Ovary (tissue), 7 donors: ENCODE measurements at regions not wholly inside any gene's neighbourhood (a gene's known extent, or its start where the extent isn't known, plus 50 kb on each side); places are given as distances from the start of the nearest gene placed in this dataset.

Experiments used
- DNase-seq, 5 donors: peaks; one replicate each; pipeline ENCODE4 v3.0.0-alpha.2; 2019 to 2020
- H3K27ac ChIP-seq, 2 donors: fragments of 200-600 bp; one replicate each; pipeline versions ENCODE4 v1.5.1 to v1.8.0; 2019 to 2022
- H3K27me3 ChIP-seq: fragments of 200-600 bp; one replicate; pipeline ENCODE4 v1.8.0; 2022
- H3K36me3 ChIP-seq: fragments of 200-600 bp; sonication (generic); one replicate; pipeline ENCODE4 v1.5.1; 2019
- H3K4me1 ChIP-seq: one replicate; pipeline ENCODE4 v1.8.1; 2013; ENCODE audit warnings: mild to moderate bottlenecking, moderate library complexity; ENCODE audit not compliant: insufficient read depth
- H3K4me3 ChIP-seq: fragments of 200-600 bp; sonication (generic); one replicate; pipeline ENCODE4 v1.5.1; 2017
- H3K9me3 ChIP-seq, 2 donors: fragments of 200-600 bp in 1 of 2; sonication (generic) in 1 of 2; one replicate each; pipeline versions ENCODE4 v1.5.1 to v1.8.1; 2013 to 2019; ENCODE audit warnings: mild to moderate bottlenecking in 1 of 2, moderate library complexity in 1 of 2
- CTCF ChIP-seq, 3 donors: fragments of 450-650 bp in 2 of 3; fragments of 200-600 bp in 1 of 3; IDR thresholded peaks; one replicate each; pipeline versions ENCODE4 v1.5.1 to v1.8.0; 2016 to 2022; ENCODE audit warnings: antibody characterized with exemption in 3 of 3, mild to moderate bottlenecking in 1 of 3
- EP300 ChIP-seq: sonication (generic); formaldehyde crosslinking; IDR thresholded peaks from one replicate; pipeline ENCODE4 v1.6.1; 2017; ENCODE audit warnings: antibody characterized with exemption
- POLR2A ChIP-seq: fragments of 450-650 bp; IDR thresholded peaks from one replicate; pipeline ENCODE4 v1.6.1; 2017; ENCODE audit warnings: antibody characterized with exemption, mild to moderate bottlenecking, moderate library complexity
- WGBS, 3 donors: extraction: QIAGEN DNeasy Blood & Tissue Kit in 1 of 3; methylation state at CpG; one replicate each; pipeline versions ENCODE4 v1.1.5 to v1.1.7; 2013 to 2017; 5-methylcytosine and 5-hydroxymethylcytosine counted together
- intact Hi-C, 4 donors: fragments of 100-400 bp; cut with DNase I; formaldehyde crosslinking; loops; one replicate each; pipeline versions ENCODE4 v1.11.0 to v1.15.1; 2022 to 2023
- donor health status: DM: no; HTN: no; CAD: no; lungs with moderate emphysema.
- donor health status: DM: no; HTN: no; CAD: no.
- donor health status: Bipolar disorder and iron deficiency.
- donor health status: DM: no; HTN: no; CAD: no.
- donor health status: DM: yes; HTN: yes; CAD: no.

DNA sequence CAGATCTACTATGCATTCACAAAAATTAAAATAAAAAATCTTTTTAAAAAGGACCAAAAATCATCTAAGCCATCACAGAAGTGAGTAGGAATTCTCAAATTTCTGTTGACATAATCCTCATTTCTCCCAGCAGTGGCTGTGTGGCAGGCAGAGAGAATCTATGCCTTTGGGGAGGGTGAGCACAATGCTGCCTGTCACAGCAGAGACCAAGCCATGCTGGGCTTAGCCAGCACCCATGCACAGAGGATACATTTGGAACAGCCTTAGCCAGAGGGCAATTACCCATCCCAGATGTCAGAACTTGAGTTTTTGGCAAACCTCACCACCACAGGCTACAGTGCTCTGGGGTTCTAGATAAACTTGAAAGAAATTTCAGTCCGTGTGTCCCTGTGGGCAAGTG is 1274.8 kb upstream of the ADGRL3 start:
- WGBS, 3 donors: 53 to 65% (median 58%) methylated on average over 1 of the region's 1 CpG
- no peak overlapping the region for H3K4me3 ChIP-seq
- no peaks in the 10 kb centered on the region for H3K4me1 ChIP-seq
- H3K27me3 ChIP-seq: no peaks in the 10 kb centered on the region
- no peak overlapping the region for H3K27ac ChIP-seq
- TF ChIP-seq EP300: no peak
- TF ChIP-seq CTCF (IDR thresholded peaks at IDR 0.05): no peak
- no peak for TF ChIP-seq POLR2A
- H3K36me3 ChIP-seq: no peaks in the 10 kb centered on the region
- DNase-seq: no peak
- intact Hi-C loops: no loop called here
- no peaks in the 10 kb centered on the region for H3K9me3 ChIP-seq

DNA sequence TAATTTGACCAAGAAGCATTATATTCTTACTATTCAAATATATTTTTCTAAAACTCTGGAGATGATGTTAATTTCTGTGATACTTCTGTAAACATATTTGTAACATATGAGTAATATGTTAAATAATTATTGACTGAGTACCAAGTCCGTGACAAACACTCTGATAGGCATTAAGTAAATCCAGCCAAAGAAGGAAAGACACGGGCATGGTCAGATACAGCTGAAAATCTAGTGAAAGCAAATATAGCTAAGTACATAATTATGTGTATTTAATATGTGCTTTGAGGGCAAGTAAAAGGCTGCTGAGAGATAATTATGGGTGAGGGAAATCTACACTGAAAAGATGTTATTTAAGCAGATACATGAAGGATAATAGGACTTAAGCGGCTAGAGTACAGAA is 1263.6 kb upstream of the ADGRL3 start:
- no peak overlapping the region for H3K27ac ChIP-seq
- H3K4me1 ChIP-seq: no peaks in the 10 kb centered on the region
- TF ChIP-seq POLR2A (no peak), EP300 (no peak), CTCF (IDR thresholded peaks at IDR 0.05) (no peak)
- H3K36me3 ChIP-seq: no peaks in the 10 kb centered on the region
- intact Hi-C loops: no loop called here
- no peaks in the 10 kb centered on the region for H3K9me3 ChIP-seq
- 79 to 94% (median 87%) methylated on average over 3 of the region's 3 CpGs for WGBS, 3 donors
- no peaks in the 10 kb centered on the region for H3K27me3 ChIP-seq
- no peak for DNase-seq
- H3K4me3 ChIP-seq: no peak overlapping the region

GRCh38 chr4:59938166-59938565 is 1262.0 kb upstream of the ADGRL3 start:
- DNase-seq: no peak
- no peaks in the 10 kb centered on the region for H3K27me3 ChIP-seq
- TF ChIP-seq EP300 (no peak), CTCF (IDR thresholded peaks at IDR 0.05) (no peak), POLR2A (no peak)
- H3K36me3 ChIP-seq: no peaks in the 10 kb centered on the region
- H3K9me3 ChIP-seq: no peaks in the 10 kb centered on the region
- 64 to 85% (median 67%) methylated on average over 1 of the region's 1 CpG for WGBS, 3 donors
- H3K4me3 ChIP-seq: no peak overlapping the region
- intact Hi-C loops: no loop called here
- H3K27ac ChIP-seq: no peak overlapping the region
- no peaks in the 10 kb centered on the region for H3K4me1 ChIP-seq

- no peaks in the 10 kb centered on the region for H3K9me3 ChIP-seq
- no peaks in the 10 kb centered on the region for H3K4me1 ChIP-seq
- no peak overlapping the region for H3K27ac ChIP-seq
- H3K27me3 ChIP-seq: no peaks in the 10 kb centered on the region
- TF ChIP-seq CTCF (IDR thresholded peaks at IDR 0.05) (no peak), EP300 (no peak), POLR2A (no peak)
- no peak for DNase-seq
- H3K36me3 ChIP-seq: no peaks in the 10 kb centered on the region
- 29 to 34% (median 31%) methylated on average over 2 of the region's 2 CpGs for WGBS, 3 donors
- no peak overlapping the region for H3K4me3 ChIP-seq
- intact Hi-C loops: no loop called here
Observed at GRCh38 chr4:59945277-59945676, 1254.8 kb upstream of the ADGRL3 start.

DNA sequence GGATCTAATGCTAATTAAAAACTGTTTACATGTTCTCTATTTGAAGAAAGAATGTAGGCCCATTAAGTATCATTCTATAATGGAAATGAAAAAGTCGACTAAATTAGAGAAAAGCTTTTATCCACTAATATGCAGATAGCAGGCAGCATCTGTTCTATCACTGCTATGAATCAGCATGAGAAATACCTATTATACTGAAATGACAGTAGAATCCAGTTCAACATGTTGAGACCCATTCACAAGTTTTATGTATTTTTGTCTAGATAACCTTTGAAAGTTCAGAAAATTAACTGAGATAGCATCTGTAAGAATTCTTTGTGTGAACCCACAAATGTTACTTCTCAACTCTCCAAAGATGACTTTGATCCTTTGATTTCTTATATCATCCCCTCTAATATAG is 1254.4 kb upstream of the ADGRL3 start:
- Histone ChIP-seq H3K9me3 (no peaks in the 10 kb centered on the region), H3K36me3 (no peaks in the 10 kb centered on the region), H3K4me3 (no peak overlapping the region), H3K27me3 (no peaks in the 10 kb centered on the region), H3K27ac (no peak overlapping the region), H3K4me1 (no peaks in the 10 kb centered on the region)
- 43 to 59% (median 44%) methylated on average over 1 of the region's 1 CpG for WGBS, 3 donors
- no peak for DNase-seq
- intact Hi-C loops: no loop called here
- TF ChIP-seq POLR2A (no peak), CTCF (IDR thresholded peaks at IDR 0.05) (no peak), EP300 (no peak)
